ENCODE measurements at regions not wholly inside any gene's neighbourhood (a gene's known extent, or its start where the extent isn't known, plus 50 kb on each side); places are given as distances from the start of the nearest gene placed in this dataset.

DNA sequence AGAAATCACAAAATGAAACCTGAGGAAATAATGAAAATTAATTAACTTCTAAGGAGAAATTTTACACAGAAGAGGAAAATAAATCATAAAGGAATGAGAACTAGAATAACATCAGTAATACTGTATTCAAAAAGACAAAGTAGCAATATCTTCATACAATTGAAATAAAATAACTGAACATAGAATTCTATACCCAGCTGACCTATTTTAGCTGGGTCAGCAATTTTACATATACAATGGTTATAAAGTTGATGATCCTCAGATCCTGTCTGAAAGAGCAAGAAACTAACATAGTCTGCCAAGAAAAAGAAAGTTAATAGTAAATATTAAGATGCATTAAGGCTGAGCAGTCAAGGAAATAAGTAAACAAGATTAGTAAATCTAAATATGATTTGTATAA, 93.0 kb upstream of the P3H2 start:
- TF ChIP-seq CTCF (conservative IDR thresholded peaks at IDR 0.05) (no peak), ZFX (IDR thresholded peaks at IDR 0.05) (no peak)
- H3K27ac ChIP-seq, result no peak overlapping the region

- H3K27ac ChIP-seq, result no peak overlapping the region
- TF ChIP-seq ZFX (IDR thresholded peaks at IDR 0.05) (no peak), CTCF (conservative IDR thresholded peaks at IDR 0.05) (no peak)
Observed at GRCh38 chr3:190210608-190211007, 89.9 kb upstream of the P3H2 start.

- no peak overlapping the region for H3K27ac ChIP-seq
- TF ChIP-seq ZFX (IDR thresholded peaks at IDR 0.05), result no peak
Observed at GRCh38 chr3:190209533-190209932, 88.8 kb upstream of the P3H2 start.

DNA sequence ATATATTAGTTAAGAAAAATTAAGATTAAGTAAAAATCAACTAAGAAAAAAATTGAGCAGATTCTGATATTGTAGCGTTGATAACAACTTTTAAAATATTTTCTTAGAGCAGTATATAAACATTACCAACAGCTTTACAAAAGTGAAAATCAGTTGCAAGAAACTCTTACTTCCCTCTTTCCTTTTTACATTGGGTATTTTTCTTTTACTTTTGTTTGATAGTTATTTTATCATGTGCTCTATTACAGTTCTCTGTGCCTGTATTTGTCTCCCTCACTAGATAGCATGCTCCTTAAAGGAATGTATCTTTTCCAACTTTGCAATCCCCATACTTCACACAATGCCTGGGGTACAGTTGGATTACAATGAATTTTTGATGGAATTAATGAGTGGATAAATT, 87.5 kb upstream of the P3H2 start:
- TF ChIP-seq ZFX (IDR thresholded peaks at IDR 0.05) (no peak), CTCF (conservative IDR thresholded peaks at IDR 0.05) (no peak)
- H3K27ac ChIP-seq, result no peak overlapping the region

DNA sequence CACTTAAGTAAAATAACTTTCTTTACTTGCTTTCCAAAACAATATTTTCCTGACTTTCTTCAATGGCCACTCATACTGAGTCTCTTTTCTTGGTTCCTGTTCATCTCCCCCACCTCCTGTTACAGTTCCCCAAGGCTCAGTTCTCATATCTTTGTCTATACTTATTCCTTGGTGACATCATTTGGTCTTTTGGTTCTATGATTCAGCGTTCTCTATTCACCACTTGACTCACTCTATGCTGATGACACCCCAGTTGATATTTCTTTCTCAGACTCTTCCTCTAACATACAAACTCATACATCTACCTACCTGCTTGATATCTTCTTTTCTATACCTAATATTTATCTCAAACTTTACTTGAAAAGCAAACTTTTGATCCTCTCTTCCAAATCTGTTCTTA, 85.0 kb upstream of the P3H2 start:
- TF ChIP-seq CTCF (conservative IDR thresholded peaks at IDR 0.05) (no peak), ZFX (IDR thresholded peaks at IDR 0.05) (no peak)
- H3K27ac ChIP-seq, result no peak overlapping the region

- H3K27ac ChIP-seq, result no peak overlapping the region
- TF ChIP-seq ZFX (IDR thresholded peaks at IDR 0.05), result no peak
- no peak for TF ChIP-seq CTCF (conservative IDR thresholded peaks at IDR 0.05)
Observed at GRCh38 chr3:190204200-190204599, 83.5 kb upstream of the P3H2 start.

- H3K27ac ChIP-seq, result no peak overlapping the region
- no peak for TF ChIP-seq ZFX (IDR thresholded peaks at IDR 0.05)
- TF ChIP-seq CTCF (conservative IDR thresholded peaks at IDR 0.05), result no peak
Observed at GRCh38 chr3:190197346-190197763, 76.7 kb upstream of the P3H2 start.

- no peak overlapping the region for H3K27ac ChIP-seq
- TF ChIP-seq ZFX (IDR thresholded peaks at IDR 0.05), result no peak
Observed at GRCh38 chr3:190194506-190194905, 73.8 kb upstream of the P3H2 start.

DNA sequence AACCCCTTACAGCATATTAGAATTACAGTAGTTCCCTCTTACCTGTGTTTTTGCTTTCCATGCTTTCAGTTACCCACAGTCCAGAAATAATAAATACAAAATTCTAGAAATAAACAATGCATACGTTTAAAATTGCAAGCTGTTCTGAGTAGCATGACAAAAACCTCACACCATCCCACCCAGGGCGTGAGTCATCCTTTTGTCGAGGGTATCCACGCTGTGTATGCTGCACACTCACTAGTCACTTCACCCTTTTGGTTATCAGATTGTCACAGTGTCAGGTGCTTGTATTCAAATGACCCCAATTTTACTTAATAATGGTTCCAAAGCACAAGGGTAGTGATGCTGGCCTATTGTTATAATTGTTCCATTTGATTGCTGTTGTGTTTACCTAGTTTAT, 72.5 kb upstream of the P3H2 start:
- TF ChIP-seq ZFX (IDR thresholded peaks at IDR 0.05), result no peak
- TF ChIP-seq CTCF (conservative IDR thresholded peaks at IDR 0.05), result no peak
- no peak overlapping the region for H3K27ac ChIP-seq
